ENCODE measurements at regions not wholly inside any gene's neighbourhood (a gene's known extent, or its start where the extent isn't known, plus 50 kb on each side); places are given as distances from the start of the nearest gene placed in this dataset.

DNA sequence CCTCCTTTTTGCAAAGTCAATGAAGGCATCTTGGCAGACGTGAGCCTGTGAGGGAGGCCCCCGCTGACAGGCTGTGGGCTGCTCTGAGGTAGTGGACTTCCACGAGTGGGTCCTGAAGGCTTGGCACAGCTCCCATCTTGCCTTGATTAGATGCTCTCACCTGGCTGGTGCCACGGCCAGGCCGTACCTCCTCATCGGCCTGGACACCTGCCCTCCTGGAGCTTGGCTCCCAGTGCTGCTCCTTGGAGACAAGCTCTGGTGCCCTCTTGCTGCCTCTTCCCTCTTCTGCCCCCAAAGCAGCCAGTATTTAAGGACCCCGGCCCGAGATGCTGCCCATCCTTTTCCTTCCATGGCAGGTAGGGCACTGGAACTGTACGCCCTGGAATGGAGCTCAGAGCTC is 93.5 kb downstream of the ERMARD start:
- H3K4me3 ChIP-seq (ENCODE audit: low read depth in 1 of 2, low read length in 2 of 2): no peak overlapping the region
- no peak overlapping the region for H3K27ac ChIP-seq (ENCODE audit: low read length)
- H3K27me3 ChIP-seq (ENCODE audit: insufficient read depth, low read length, poor library complexity): peaks cover 5% of the 10 kb centered on the region
- H2AFZ ChIP-seq (ENCODE audit: low read depth, low read length): no peak overlapping the region
- ATAC-seq (ENCODE audit: insufficient read depth, low read depth) (no peak), DNase-seq (no peak)
- H3K9ac ChIP-seq (ENCODE audit: low read depth, low read length): no peak overlapping the region
- H3K4me2 ChIP-seq (ENCODE audit: insufficient read depth, low read length): no peak overlapping the region
- H4K20me1 ChIP-seq (ENCODE audit: insufficient read depth, low read length): no peaks in the 10 kb centered on the region; the same call in none of the 2 replicates
- H3K9me3 ChIP-seq (ENCODE audit: insufficient read depth, low read length, severe bottlenecking): no peaks in the 10 kb centered on the region
- H3K79me2 ChIP-seq (ENCODE audit: insufficient read depth, low read length): no peaks in the 10 kb centered on the region
- H3K4me1 ChIP-seq (ENCODE audit: insufficient read depth, low read length): no peaks in the 10 kb centered on the region
- H3K36me3 ChIP-seq (ENCODE audit: insufficient read depth, low read length): no peaks in the 10 kb centered on the region
- TF ChIP-seq, protein P1, sequence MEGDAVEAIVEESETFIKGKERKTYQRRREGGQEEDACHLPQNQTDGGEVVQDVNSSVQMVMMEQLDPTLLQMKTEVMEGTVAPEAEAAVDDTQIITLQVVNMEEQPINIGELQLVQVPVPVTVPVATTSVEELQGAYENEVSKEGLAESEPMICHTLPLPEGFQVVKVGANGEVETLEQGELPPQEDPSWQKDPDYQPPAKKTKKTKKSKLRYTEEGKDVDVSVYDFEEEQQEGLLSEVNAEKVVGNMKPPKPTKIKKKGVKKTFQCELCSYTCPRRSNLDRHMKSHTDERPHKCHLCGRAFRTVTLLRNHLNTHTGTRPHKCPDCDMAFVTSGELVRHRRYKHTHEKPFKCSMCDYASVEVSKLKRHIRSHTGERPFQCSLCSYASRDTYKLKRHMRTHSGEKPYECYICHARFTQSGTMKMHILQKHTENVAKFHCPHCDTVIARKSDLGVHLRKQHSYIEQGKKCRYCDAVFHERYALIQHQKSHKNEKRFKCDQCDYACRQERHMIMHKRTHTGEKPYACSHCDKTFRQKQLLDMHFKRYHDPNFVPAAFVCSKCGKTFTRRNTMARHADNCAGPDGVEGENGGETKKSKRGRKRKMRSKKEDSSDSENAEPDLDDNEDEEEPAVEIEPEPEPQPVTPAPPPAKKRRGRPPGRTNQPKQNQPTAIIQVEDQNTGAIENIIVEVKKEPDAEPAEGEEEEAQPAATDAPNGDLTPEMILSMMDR (IDR thresholded peaks at IDR 0.05; ENCODE audit: borderline replicate concordance, extremely low read depth, low read length, poor library complexity, severe bottlenecking): no peak
- TF ChIP-seq EZH2 (IDR thresholded peaks at IDR 0.05; ENCODE audit: borderline replicate concordance, low read depth, low read length, severe bottlenecking): no peak

GRCh38 chr6:169843991-169844390 is 92.6 kb downstream of the ERMARD start:
- no peak overlapping the region for H3K4me3 ChIP-seq (ENCODE audit: low read depth in 1 of 2, low read length in 2 of 2)
- no peaks in the 10 kb centered on the region for H3K79me2 ChIP-seq (ENCODE audit: insufficient read depth, low read length)
- no peak overlapping the region for H2AFZ ChIP-seq (ENCODE audit: low read depth, low read length)
- no peaks in the 10 kb centered on the region; the same call in none of the 2 replicates for H4K20me1 ChIP-seq (ENCODE audit: insufficient read depth, low read length)
- no peak overlapping the region for H3K4me2 ChIP-seq (ENCODE audit: insufficient read depth, low read length)
- peaks cover 5% of the 10 kb centered on the region for H3K27me3 ChIP-seq (ENCODE audit: insufficient read depth, low read length, poor library complexity)
- no peak overlapping the region for H3K27ac ChIP-seq (ENCODE audit: low read length)
- H3K36me3 ChIP-seq (ENCODE audit: insufficient read depth, low read length): no peaks in the 10 kb centered on the region
- ATAC-seq (ENCODE audit: insufficient read depth, low read depth) (no peak), DNase-seq (no peak)
- H3K9me3 ChIP-seq (ENCODE audit: insufficient read depth, low read length, severe bottlenecking): no peaks in the 10 kb centered on the region
- H3K9ac ChIP-seq (ENCODE audit: low read depth, low read length): no peak overlapping the region
- TF ChIP-seq, protein P1 (IDR thresholded peaks at IDR 0.05; ENCODE audit: borderline replicate concordance, extremely low read depth, low read length, poor library complexity, severe bottlenecking): no peak
- TF ChIP-seq EZH2 (IDR thresholded peaks at IDR 0.05; ENCODE audit: borderline replicate concordance, low read depth, low read length, severe bottlenecking): no peak
- no peaks in the 10 kb centered on the region for H3K4me1 ChIP-seq (ENCODE audit: insufficient read depth, low read length)

- H3K36me3 ChIP-seq (ENCODE audit: insufficient read depth, low read length): no peaks in the 10 kb centered on the region
- H2AFZ ChIP-seq (ENCODE audit: low read depth, low read length): no peak overlapping the region
- ATAC-seq (ENCODE audit: insufficient read depth, low read depth) (no peak), DNase-seq (no peak)
- H3K9ac ChIP-seq (ENCODE audit: low read depth, low read length): no peak overlapping the region
- H3K4me1 ChIP-seq (ENCODE audit: insufficient read depth, low read length): no peaks in the 10 kb centered on the region
- H4K20me1 ChIP-seq (ENCODE audit: insufficient read depth, low read length): no peaks in the 10 kb centered on the region; the same call in none of the 2 replicates
- TF ChIP-seq EZH2 (IDR thresholded peaks at IDR 0.05; ENCODE audit: borderline replicate concordance, low read depth, low read length, severe bottlenecking): no peak
- TF ChIP-seq, protein P1 (IDR thresholded peaks at IDR 0.05; ENCODE audit: borderline replicate concordance, extremely low read depth, low read length, poor library complexity, severe bottlenecking): no peak
- no peaks in the 10 kb centered on the region for H3K79me2 ChIP-seq (ENCODE audit: insufficient read depth, low read length)
- H3K4me2 ChIP-seq (ENCODE audit: insufficient read depth, low read length): no peak overlapping the region
- H3K27me3 ChIP-seq (ENCODE audit: insufficient read depth, low read length, poor library complexity): peaks cover 5% of the 10 kb centered on the region
- no peaks in the 10 kb centered on the region for H3K9me3 ChIP-seq (ENCODE audit: insufficient read depth, low read length, severe bottlenecking)
- H3K27ac ChIP-seq (ENCODE audit: low read length): no peak overlapping the region
- H3K4me3 ChIP-seq (ENCODE audit: low read depth in 1 of 2, low read length in 2 of 2): no peak overlapping the region
Measured at GRCh38 chr6:169843110-169843509, 91.7 kb downstream of the ERMARD start.

Measured in DND-41 (cell line).